OCI-LY7 (cell line): ENCODE measurements at regions not wholly inside any gene's neighbourhood (a gene's known extent, or its start where the extent isn't known, plus 50 kb on each side); places are given as distances from the start of the nearest gene placed in this dataset.

Experiments
- BruUV-seq: library from RNA; stranded (reverse); fragments of 400-500 nt; replicated peaks from 2 replicates; lab custom pipeline; 2021; lab: Mats Ljungman, UMichigan
- CTCF ChIA-PET: fragments of 300-600 bp; sonication (Branson Sonifier 250); formaldehyde crosslinking; loops from one replicate; lab custom pipeline; 2022; ENCODE audit warnings: antibody characterized with exemption; ENCODE audit not compliant: unreplicated experiment; lab: Charles Lee
- POLR2A ChIA-PET: fragments of 300-600 bp; sonication (Branson Sonifier 250); formaldehyde crosslinking; loops from one replicate; lab custom pipeline; 2022; ENCODE audit warnings: antibody characterized with exemption; lab: Charles Lee
- DNase-seq: peaks from one replicate; pipeline ENCODE4 v3.0.0-alpha.2; 2015; ENCODE audit warnings: low spot score
- H2AFZ ChIP-seq: fragments of 200-600 bp; sonication (generic), shearing (Covaris generic); 2 replicates; pipeline ENCODE4 v1.6.1; 2014; ENCODE audit warnings: mild to moderate bottlenecking, antibody characterized with exemption, low read length, moderate library complexity
- H3K27ac ChIP-seq: fragments of 200-600 bp; sonication (generic); 2 replicates; pipeline ENCODE4 v1.5.1; 2014; ENCODE audit warnings: mixed run types, low read depth, mild to moderate bottlenecking, moderate library complexity, low read length, inconsistent platforms; ENCODE audit not compliant: poor library complexity, severe bottlenecking
- H3K36me3 ChIP-seq: fragments of 200-600 bp; sonication (generic); 2 replicates; pipeline ENCODE4 v1.6.1; 2014; ENCODE audit warnings: mild to moderate bottlenecking, antibody characterized with exemption, low read length, moderate library complexity, mixed read lengths; ENCODE audit not compliant: insufficient read depth
- H3K4me1 ChIP-seq: fragments of 200-600 bp; sonication (generic); 2 replicates; pipeline ENCODE4 v1.5.1; 2014; ENCODE audit warnings: mild to moderate bottlenecking, low read length; ENCODE audit not compliant: insufficient read depth, poor library complexity, severe bottlenecking
- H3K4me2 ChIP-seq: fragments of 200-600 bp; sonication (generic); 2 replicates; pipeline ENCODE4 v1.6.1; 2014; ENCODE audit warnings: mild to moderate bottlenecking, low read length
- H3K4me3 ChIP-seq: fragments of 200-600 bp; sonication (generic); 2 replicates; pipeline ENCODE4 v1.5.1; 2014; ENCODE audit warnings: mild to moderate bottlenecking, low read depth, low read length; ENCODE audit not compliant: poor library complexity, severe bottlenecking
- H3K79me2 ChIP-seq: fragments of 200-600 bp; sonication (generic); 2 replicates; pipeline ENCODE4 v1.6.1; 2016; ENCODE audit warnings: low read depth, mild to moderate bottlenecking, low read length, moderate library complexity, mixed read lengths; ENCODE audit not compliant: insufficient read depth
- H3K9me2 ChIP-seq: fragments of 200-600 bp; sonication (generic); 2 replicates; pipeline ENCODE4 v1.6.1; 2016; ENCODE audit warnings: mild to moderate bottlenecking, low read length, mixed read lengths; ENCODE audit not compliant: insufficient read depth
- H3K9me3 ChIP-seq: fragments of 200-600 bp; sonication (generic); 2 replicates; pipeline ENCODE4 v1.6.1; 2014; ENCODE audit warnings: mild to moderate bottlenecking, mixed run types, low read length, mixed read lengths
- H4K20me1 ChIP-seq: fragments of 200-600 bp; sonication (generic); 2 replicates; pipeline ENCODE4 v1.6.1; 2014; ENCODE audit warnings: mild to moderate bottlenecking, antibody characterized with exemption, low read length, moderate library complexity, mixed read lengths; ENCODE audit not compliant: insufficient read depth
- EZH2phosphoT487 ChIP-seq: fragments of 200-600 bp; sonication (generic); IDR thresholded peaks from 2 replicates; pipeline ENCODE4 v1.6.1; 2018; ENCODE audit warnings: low read depth, borderline replicate concordance, mild to moderate bottlenecking, mixed run types, antibody characterized with exemption, low read length, moderate library complexity, mixed read lengths
- intact Hi-C: fragments of 100-400 bp; cut with micrococcal nuclease; formaldehyde crosslinking; loops from one replicate; pipeline ENCODE4 v1.10.0; 2022; ENCODE audit not compliant: unreplicated experiment
- TF ChIP-seq, protein P1 (sequence below): fragments of 200-600 bp; sonication (generic); conservative IDR thresholded peaks from 2 replicates; pipeline ENCODE4 v1.5.1; 2014; ENCODE audit warnings: mild to moderate bottlenecking, antibody characterized with exemption, low read length, moderate library complexity, mixed read lengths

DNA sequence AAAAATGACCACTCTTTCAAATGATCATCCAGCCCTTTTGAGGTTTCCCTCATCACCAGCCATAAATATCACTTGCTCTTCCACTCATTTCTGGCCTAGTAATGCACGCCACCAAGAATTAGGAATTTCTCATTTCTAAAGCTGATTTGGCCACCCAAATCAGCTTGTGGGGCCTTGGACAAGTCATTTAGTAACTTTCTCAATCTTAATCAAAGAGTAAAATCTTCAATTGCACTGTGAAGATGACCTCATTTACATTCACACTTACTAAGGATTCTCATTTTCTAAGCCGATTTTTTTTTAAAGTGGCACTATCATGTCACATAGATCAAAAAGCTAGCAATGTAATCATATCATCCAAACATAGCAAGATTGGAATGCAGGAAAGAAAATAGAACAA is 150.0 kb upstream of the HHIP start:
- Histone ChIP-seq H3K79me2 (no peaks in the 10 kb centered on the region), H3K4me1 (no peaks in the 10 kb centered on the region), H3K9me3 (no peaks in the 10 kb centered on the region), H3K4me2 (no peak overlapping the region), H3K36me3 (no peaks in the 10 kb centered on the region), H2AFZ (no peak overlapping the region), H3K27ac (no peak overlapping the region), H3K4me3 (no peak overlapping the region), H3K9me2 (no peaks in the 10 kb centered on the region), H4K20me1 (no peaks in the 10 kb centered on the region)
- POLR2A ChIA-PET, result interaction anchor here (0.6 to 1.3 kb wide), 2 partner anchors 22 to 1550 kb away, joined by 3 read pairs; no protein-coding TSS in a partner anchor
- BruUV-seq, result no TSS peak
- TF ChIP-seq, protein P1, sequence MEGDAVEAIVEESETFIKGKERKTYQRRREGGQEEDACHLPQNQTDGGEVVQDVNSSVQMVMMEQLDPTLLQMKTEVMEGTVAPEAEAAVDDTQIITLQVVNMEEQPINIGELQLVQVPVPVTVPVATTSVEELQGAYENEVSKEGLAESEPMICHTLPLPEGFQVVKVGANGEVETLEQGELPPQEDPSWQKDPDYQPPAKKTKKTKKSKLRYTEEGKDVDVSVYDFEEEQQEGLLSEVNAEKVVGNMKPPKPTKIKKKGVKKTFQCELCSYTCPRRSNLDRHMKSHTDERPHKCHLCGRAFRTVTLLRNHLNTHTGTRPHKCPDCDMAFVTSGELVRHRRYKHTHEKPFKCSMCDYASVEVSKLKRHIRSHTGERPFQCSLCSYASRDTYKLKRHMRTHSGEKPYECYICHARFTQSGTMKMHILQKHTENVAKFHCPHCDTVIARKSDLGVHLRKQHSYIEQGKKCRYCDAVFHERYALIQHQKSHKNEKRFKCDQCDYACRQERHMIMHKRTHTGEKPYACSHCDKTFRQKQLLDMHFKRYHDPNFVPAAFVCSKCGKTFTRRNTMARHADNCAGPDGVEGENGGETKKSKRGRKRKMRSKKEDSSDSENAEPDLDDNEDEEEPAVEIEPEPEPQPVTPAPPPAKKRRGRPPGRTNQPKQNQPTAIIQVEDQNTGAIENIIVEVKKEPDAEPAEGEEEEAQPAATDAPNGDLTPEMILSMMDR, result no peak
- TF ChIP-seq EZH2phosphoT487, result no peak
- intact Hi-C loops, result no loop called here
- no peak for DNase-seq
- CTCF ChIA-PET, result no interaction called here

DNA sequence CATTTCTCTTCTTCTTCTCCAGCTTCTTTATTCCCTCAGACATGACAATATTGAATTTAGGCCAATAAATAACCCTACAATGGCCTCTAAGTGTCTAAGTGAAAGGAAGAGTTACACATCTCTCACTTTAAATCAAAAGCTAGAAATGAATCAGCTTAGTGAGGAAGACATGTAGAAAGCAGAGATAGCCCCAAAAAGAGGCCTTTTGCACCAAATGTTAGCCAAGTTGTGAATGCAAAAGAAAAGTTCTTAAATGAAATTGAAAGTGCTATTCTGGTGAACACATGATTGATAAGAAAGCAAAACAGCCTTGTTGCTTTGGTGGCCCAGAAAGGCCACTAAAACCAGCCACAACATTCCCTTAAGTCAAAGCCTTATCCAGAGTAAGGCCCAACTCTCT is 146.2 kb upstream of the HHIP start:
- no TSS peak for BruUV-seq
- no peak for DNase-seq
- intact Hi-C loops, result no loop called here
- H3K9me3 ChIP-seq, result no peaks in the 10 kb centered on the region
- no peaks in the 10 kb centered on the region for H3K4me1 ChIP-seq
- no peaks in the 10 kb centered on the region for H3K36me3 ChIP-seq
- H3K4me2 ChIP-seq, result no peak overlapping the region
- no peak overlapping the region for H3K27ac ChIP-seq
- H3K79me2 ChIP-seq, result no peaks in the 10 kb centered on the region
- no peak for TF ChIP-seq EZH2phosphoT487
- TF ChIP-seq, protein P1, result no peak
- no peak overlapping the region for H3K4me3 ChIP-seq
- H4K20me1 ChIP-seq, result no peaks in the 10 kb centered on the region
- no peak overlapping the region for H2AFZ ChIP-seq
- H3K9me2 ChIP-seq, result no peaks in the 10 kb centered on the region
- ChIA-PET POLR2A (interaction anchor here (0.6 kb wide), 1 partner anchor 299 kb away, joined by 4 read pairs; no protein-coding TSS in a partner anchor), CTCF (no interaction called here)

DNA sequence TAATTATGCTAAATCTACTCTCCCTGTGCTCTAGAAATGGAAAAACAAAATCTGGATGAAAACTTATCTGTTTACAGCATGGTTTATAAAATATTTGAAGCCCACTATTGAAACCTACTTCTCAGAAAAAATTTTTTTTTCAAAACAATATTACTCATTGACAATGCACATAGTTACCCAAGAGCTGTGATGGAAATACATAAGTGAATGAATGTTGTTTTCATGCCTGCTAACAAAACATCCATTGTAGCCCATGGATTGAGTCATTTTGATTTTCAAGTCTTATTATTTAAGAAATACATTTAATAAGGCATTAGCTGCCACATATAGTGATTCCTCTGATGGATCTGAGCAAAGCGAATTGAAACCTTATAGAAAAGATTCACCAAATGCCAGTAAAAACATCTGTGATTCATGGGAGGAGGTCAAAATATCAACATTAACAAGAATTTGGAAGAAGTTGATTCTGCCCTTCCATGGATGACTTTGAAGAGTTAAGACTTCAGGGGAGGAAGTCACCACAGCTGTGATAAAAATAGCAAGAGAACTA is 144.7 kb upstream of the HHIP start:
- Histone ChIP-seq H3K27ac (no peak overlapping the region), H2AFZ (no peak overlapping the region), H3K9me2 (no peaks in the 10 kb centered on the region), H4K20me1 (no peaks in the 10 kb centered on the region), H3K9me3 (no peaks in the 10 kb centered on the region), H3K4me3 (no peak overlapping the region), H3K79me2 (no peaks in the 10 kb centered on the region), H3K4me1 (no peaks in the 10 kb centered on the region), H3K4me2 (no peak overlapping the region), H3K36me3 (no peaks in the 10 kb centered on the region)
- ChIA-PET POLR2A (no interaction called here), CTCF (no interaction called here)
- TF ChIP-seq, protein P1, result no peak
- no peak for TF ChIP-seq EZH2phosphoT487
- intact Hi-C loops, result no loop called here
- no peak for DNase-seq
- no TSS peak for BruUV-seq
